GM23248 (cell line): ENCODE measurements at regions not wholly inside any gene's neighbourhood (a gene's known extent, or its start where the extent isn't known, plus 50 kb on each side); places are given as distances from the start of the nearest gene placed in this dataset.

Source experiments
- EZH2 ChIP-seq: fragments of 200-600 bp; sonication (generic); IDR thresholded peaks from 2 replicates; pipeline ENCODE4 v1.6.1; 2018; ENCODE audit warnings: antibody characterized with exemption, mild to moderate bottlenecking; ENCODE audit not compliant: insufficient read depth, poor library complexity, severe bottlenecking
- EZH2phosphoT487 ChIP-seq: fragments of 200-600 bp; sonication (generic); IDR thresholded peaks from 2 replicates; pipeline ENCODE4 v1.6.1; 2018; ENCODE audit warnings: antibody characterized with exemption, moderate library complexity, mild to moderate bottlenecking, low read depth; ENCODE audit not compliant: insufficient read depth

DNA sequence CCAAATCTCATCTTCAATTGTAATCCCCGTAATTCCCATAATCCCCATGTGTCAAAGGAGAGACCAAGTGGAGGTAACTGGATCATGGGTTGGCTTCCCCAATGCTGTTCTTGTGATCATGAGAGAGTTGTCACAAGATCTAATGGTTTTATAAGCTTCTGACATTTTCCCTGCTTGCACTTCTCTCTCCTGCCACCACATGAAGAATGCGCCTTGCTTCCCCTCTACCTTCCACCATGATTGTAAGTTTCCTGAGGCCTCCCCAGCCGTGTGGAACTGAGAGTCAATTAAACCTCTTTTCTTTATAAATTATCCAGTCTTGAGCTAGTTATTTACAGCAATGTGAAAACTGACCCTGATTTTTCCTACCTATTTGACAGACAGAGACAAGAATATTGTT is 162.5 kb upstream of the SYT6 start:
- TF ChIP-seq EZH2 (no peak), EZH2phosphoT487 (no peak)
